ENCODE measurements at regions not wholly inside any gene's neighbourhood (a gene's known extent, or its start where the extent isn't known, plus 50 kb on each side); places are given as distances from the start of the nearest gene placed in this dataset.

DNA sequence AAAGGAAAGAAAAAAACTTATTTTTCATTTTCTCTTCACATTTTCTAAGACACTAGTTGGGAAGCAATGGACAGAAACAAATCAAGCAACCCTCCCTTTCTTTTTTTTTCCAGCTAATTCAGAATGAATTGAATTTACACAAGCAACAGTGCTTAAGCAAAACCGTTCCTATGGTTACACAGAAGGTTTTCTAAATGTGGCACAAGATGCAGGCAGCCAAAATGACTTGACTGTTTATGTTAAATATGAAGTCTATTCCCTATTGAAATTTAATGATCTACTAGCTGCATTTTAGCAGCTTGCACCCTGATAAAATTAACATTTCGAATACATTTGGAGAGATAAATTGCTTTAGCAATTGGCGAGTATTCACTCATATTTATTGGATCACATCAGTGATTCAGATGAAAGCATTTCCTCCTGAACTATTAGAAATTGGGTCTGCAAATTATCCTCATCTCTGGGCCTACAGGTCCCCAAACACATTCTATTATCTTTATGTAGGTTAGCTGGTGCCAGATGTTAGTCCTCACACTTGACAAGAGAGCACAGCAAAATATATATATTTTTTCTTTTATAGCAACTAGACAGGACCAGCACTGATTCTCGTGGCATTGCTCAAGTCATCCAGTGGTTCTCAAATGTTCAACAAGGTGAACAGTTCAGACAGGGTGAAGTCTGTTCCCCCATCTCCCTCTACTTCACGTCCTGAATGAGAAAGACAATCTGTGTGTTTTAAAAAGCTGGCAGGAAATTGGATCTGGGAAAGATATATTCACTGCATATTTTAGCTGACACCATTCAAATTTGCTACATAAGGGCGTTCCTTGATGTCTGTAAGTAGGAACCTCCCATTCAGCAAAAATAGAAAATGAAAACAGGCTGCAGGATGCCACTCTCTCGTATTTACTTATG is 463.6 kb upstream of the KCNMB2 start:
- TF ChIP-seq, protein P1, sequence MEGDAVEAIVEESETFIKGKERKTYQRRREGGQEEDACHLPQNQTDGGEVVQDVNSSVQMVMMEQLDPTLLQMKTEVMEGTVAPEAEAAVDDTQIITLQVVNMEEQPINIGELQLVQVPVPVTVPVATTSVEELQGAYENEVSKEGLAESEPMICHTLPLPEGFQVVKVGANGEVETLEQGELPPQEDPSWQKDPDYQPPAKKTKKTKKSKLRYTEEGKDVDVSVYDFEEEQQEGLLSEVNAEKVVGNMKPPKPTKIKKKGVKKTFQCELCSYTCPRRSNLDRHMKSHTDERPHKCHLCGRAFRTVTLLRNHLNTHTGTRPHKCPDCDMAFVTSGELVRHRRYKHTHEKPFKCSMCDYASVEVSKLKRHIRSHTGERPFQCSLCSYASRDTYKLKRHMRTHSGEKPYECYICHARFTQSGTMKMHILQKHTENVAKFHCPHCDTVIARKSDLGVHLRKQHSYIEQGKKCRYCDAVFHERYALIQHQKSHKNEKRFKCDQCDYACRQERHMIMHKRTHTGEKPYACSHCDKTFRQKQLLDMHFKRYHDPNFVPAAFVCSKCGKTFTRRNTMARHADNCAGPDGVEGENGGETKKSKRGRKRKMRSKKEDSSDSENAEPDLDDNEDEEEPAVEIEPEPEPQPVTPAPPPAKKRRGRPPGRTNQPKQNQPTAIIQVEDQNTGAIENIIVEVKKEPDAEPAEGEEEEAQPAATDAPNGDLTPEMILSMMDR (IDR thresholded peaks at IDR 0.05): no peak
- Mint-ChIP-seq H3K9me3 (peaks cover 14% of the 10 kb centered on the region), H3K27me3 (ENCODE audit: low read depth, poor library complexity) (no peaks in the 10 kb centered on the region), H3K36me3 (ENCODE audit: low read depth) (peaks cover 18% of the 10 kb centered on the region), H3K4me3 (no peak overlapping the region), H3K4me1 (peaks cover 35% of the 10 kb centered on the region), H3K27ac (no peak overlapping the region)
- no peak for DNase-seq

DNA sequence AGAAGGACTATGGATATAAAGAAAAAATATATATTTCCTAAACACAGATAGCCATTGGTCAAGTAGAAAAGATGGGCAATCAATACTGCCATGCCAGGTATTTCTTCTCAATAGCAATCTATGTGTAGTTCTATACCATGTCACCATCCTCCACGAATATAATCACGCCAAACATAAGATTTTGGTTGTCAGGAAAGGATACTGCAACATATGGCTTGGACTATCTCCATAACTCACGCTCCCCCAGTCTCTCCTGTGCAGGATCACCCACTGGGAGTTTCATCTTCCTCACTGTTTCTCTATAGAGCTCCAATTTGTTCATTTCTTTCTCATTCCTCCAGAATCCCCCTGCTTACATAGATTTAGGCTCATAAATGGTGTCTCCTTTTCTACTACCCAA is 462.9 kb upstream of the KCNMB2 start:
- Mint-ChIP-seq H3K27me3 (ENCODE audit: low read depth, poor library complexity) (no peaks in the 10 kb centered on the region), H3K9me3 (peaks cover 14% of the 10 kb centered on the region), H3K36me3 (ENCODE audit: low read depth) (peaks cover 18% of the 10 kb centered on the region), H3K4me1 (peaks cover 34% of the 10 kb centered on the region), H3K27ac (no peak overlapping the region), H3K4me3 (no peak overlapping the region)
- TF ChIP-seq, protein P1 (IDR thresholded peaks at IDR 0.05): no peak
- no peak for DNase-seq

DNA sequence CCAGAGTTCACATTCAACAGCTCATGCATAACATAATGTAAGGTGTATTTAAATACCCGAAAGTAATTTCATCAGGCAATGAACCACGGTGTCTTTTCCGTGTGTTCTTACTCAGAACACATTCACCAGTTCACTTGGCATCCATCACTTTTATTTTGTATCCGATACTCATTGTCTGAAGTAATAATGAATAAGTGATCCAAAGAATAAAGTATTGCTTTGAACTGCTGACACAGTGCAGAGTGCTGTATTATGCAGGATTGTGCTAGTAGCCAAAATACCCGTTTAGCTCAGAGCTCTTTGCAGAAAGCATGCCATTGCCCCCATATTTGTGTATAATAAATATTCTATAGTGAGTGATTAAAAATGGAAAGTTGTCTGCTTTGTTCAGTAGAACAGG is 460.9 kb upstream of the KCNMB2 start:
- H3K36me3 Mint-ChIP-seq (ENCODE audit: low read depth): peaks cover 11% of the 10 kb centered on the region
- DNase-seq: no peak
- no peaks in the 10 kb centered on the region for H3K27me3 Mint-ChIP-seq (ENCODE audit: low read depth, poor library complexity)
- peaks cover 51% of the 10 kb centered on the region for H3K4me1 Mint-ChIP-seq
- H3K4me3 Mint-ChIP-seq: no peak overlapping the region
- H3K27ac Mint-ChIP-seq: no peak overlapping the region
- TF ChIP-seq, protein P1 (IDR thresholded peaks at IDR 0.05): no peak
- peaks cover 6% of the 10 kb centered on the region for H3K9me3 Mint-ChIP-seq

DNA sequence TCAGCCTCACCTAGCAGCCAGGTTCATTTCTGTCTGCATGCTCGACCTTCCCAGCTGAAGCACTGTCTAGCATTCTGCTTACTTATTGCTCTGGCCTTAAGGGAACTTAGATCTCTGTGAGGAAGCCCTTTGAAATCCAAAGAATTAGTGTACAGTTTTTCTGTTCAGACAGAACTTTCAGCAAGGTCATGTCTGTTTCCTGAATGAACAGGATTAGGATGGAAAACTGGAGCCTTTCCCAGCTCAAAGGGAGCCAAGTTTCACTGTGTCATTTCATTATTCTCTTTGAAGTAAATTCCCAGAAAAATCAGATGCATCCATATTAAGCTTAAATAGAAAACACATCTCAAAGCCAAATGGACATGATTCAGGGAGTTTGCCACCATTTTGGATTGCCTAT is 457.3 kb upstream of the KCNMB2 start:
- DNase-seq: no peak
- no peak overlapping the region for H3K27ac Mint-ChIP-seq
- no peak overlapping the region for H3K4me3 Mint-ChIP-seq
- H3K4me1 Mint-ChIP-seq: peaks cover 58% of the 10 kb centered on the region
- peaks cover 6% of the 10 kb centered on the region for H3K9me3 Mint-ChIP-seq
- peaks cover 10% of the 10 kb centered on the region for H3K36me3 Mint-ChIP-seq (ENCODE audit: low read depth)
- no peaks in the 10 kb centered on the region for H3K27me3 Mint-ChIP-seq (ENCODE audit: low read depth, poor library complexity)
- TF ChIP-seq, protein P1 (IDR thresholded peaks at IDR 0.05): no peak

DNA sequence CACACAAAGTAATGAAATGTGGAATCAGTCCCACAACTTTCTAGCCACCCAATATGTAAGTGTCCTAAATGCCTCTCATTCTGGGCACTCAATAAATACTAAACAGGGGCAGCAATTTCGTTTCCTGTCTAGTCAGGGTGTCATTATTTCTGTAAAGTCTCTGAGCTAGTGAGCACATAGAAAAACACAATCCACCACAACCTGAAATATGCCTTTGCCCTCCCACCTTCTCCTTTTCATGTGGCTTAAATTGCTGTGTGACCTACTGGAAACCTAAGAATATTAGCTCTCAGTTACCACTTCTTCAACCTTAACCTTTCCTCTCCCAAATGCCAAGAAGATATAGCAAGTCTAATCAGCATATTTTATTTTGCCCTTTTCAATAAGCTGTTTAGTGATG is 456.3 kb upstream of the KCNMB2 start:
- peaks cover 68% of the 10 kb centered on the region for H3K4me1 Mint-ChIP-seq
- no peak for DNase-seq
- no peak overlapping the region for H3K4me3 Mint-ChIP-seq
- TF ChIP-seq, protein P1 (IDR thresholded peaks at IDR 0.05): no peak
- H3K27me3 Mint-ChIP-seq (ENCODE audit: low read depth, poor library complexity): no peaks in the 10 kb centered on the region
- peaks cover under 1% of the 10 kb centered on the region for H3K9me3 Mint-ChIP-seq
- H3K27ac Mint-ChIP-seq: peak overlapping the region; percentile 85
- H3K36me3 Mint-ChIP-seq (ENCODE audit: low read depth): peaks cover 10% of the 10 kb centered on the region
